Panc1 (cell line): ENCODE measurements at regions not wholly inside any gene's neighbourhood (a gene's known extent, or its start where the extent isn't known, plus 50 kb on each side); places are given as distances from the start of the nearest gene placed in this dataset.

Source experiments
- ATAC-seq: fragments of 200-7000 bp; cut with Tn5 transposase; 2 replicates; pipeline ENCODE4 v1.9.1; 2020; ENCODE audit warnings: mild to moderate bottlenecking, moderate library complexity
- BruUV-seq: library from RNA; stranded (reverse); fragments of 400-500 nt; replicated peaks from 2 replicates; lab custom pipeline; 2021; lab: Mats Ljungman, UMichigan
- CTCF ChIA-PET: fragments of 300-600 bp; sonication (Branson Sonifier 250); formaldehyde crosslinking; loops from one replicate; lab custom pipeline; 2022; ENCODE audit warnings: antibody characterized with exemption; lab: Charles Lee
- POLR2A ChIA-PET: fragments of 300-600 bp; sonication (Branson Sonifier 250); formaldehyde crosslinking; loops from one replicate; lab custom pipeline; 2022; ENCODE audit warnings: antibody characterized with exemption; lab: Charles Lee
- DNase-seq: peaks from one replicate; pipeline ENCODE4 v3.0.0-alpha.2; 2010; ENCODE audit warnings: low read depth, low spot score
- H3K27ac ChIP-seq: 2 replicates; pipeline ENCODE4 v1.5.1; 2011; ENCODE audit warnings: mild to moderate bottlenecking, low read length, inconsistent platforms
- H3K27me3 ChIP-seq: fragments of 200-500 bp; sonication (Bioruptor generic); 2 replicates; pipeline ENCODE4 v1.6.0; 2014; ENCODE audit warnings: low read length, inconsistent platforms; ENCODE audit not compliant: control insufficient read depth, insufficient read depth
- H3K36me3 ChIP-seq: fragments of 200-500 bp; sonication (Bioruptor generic); 2 replicates; pipeline ENCODE4 v1.5.1; 2014; ENCODE audit warnings: inconsistent platforms, mild to moderate bottlenecking, low read length, moderate library complexity; ENCODE audit not compliant: control insufficient read depth, insufficient read depth
- H3K4me1 ChIP-seq: 2 replicates; pipeline ENCODE4 v1.5.1; 2011; ENCODE audit warnings: inconsistent platforms, mild to moderate bottlenecking, low read length, moderate library complexity; ENCODE audit not compliant: control insufficient read depth, insufficient read depth
- H3K4me3 ChIP-seq, 2 experiments: 2 replicates each; pipeline ENCODE4 v1.5.1; 2011 to 2012; ENCODE audit warnings: low read depth in 2 of 2, low read length in 2 of 2, mild to moderate bottlenecking in 2 of 2, inconsistent platforms in 1 of 2, moderate library complexity in 1 of 2
- H3K9me3 ChIP-seq: fragments of 200-500 bp; sonication (Bioruptor generic); 2 replicates; pipeline ENCODE4 v1.5.1; 2014; ENCODE audit warnings: low read depth, mild to moderate bottlenecking, inconsistent platforms, low read length, moderate library complexity; ENCODE audit not compliant: control insufficient read depth, insufficient read depth
- CTCF ChIP-seq: fragments of 450-650 bp; IDR thresholded peaks from 2 replicates; pipeline ENCODE4 v1.5.1; 2017; ENCODE audit warnings: mild to moderate bottlenecking
- POLR2AphosphoS5 ChIP-seq: IDR thresholded peaks from 2 replicates; pipeline ENCODE4 v1.6.1; 2012; ENCODE audit warnings: mild to moderate bottlenecking, low read depth, low read length, moderate library complexity
- REST ChIP-seq, 2 experiments: IDR thresholded peaks; 2 replicates each; pipeline ENCODE4 v1.6.1; 2011 to 2012; ENCODE audit warnings: low read depth in 2 of 2, control low read depth in 1 of 2, low read length in 1 of 2, mild to moderate bottlenecking in 1 of 2, moderate library complexity in 1 of 2; ENCODE audit not compliant: insufficient read depth in 1 of 2
- SIN3A ChIP-seq: IDR thresholded peaks from 2 replicates; pipeline ENCODE4 v1.6.1; 2012; ENCODE audit warnings: low read depth, mild to moderate bottlenecking, low read length, moderate library complexity, borderline replicate concordance; ENCODE audit not compliant: insufficient read depth
- TCF7L2 ChIP-seq: IDR thresholded peaks from 2 replicates; pipeline ENCODE4 v1.6.1; 2011; ENCODE audit warnings: mild to moderate bottlenecking, low read depth, low read length, inconsistent platforms
- in situ Hi-C: cut with HindIII; loops from 2 replicates; pipeline ENCODE4 v1.10.0; 2016; ENCODE audit warnings: low sequenced_read_pairs, low pct_unique_long_range_greater_than_20kb
- intact Hi-C: fragments of 100-400 bp; cut with micrococcal nuclease; formaldehyde crosslinking; loops from one replicate; pipeline ENCODE4 v1.10.0; 2022; ENCODE audit not compliant: unreplicated experiment

- Histone ChIP-seq H3K4me1 (no peaks in the 10 kb centered on the region), H3K27ac (no peak overlapping the region), H3K4me3 (no peak overlapping the region), H3K27me3 (no peaks in the 10 kb centered on the region), H3K9me3 (no peaks in the 10 kb centered on the region), H3K36me3 (no peaks in the 10 kb centered on the region)
- DNase-seq (no peak), ATAC-seq (no peak)
- intact Hi-C loops (no loop called here), in situ Hi-C loops (no loop called here)
- ChIA-PET CTCF (no interaction called here), POLR2A (no interaction called here)
- no TSS peak for BruUV-seq
- TF ChIP-seq CTCF (no peak), POLR2AphosphoS5 (no peak), SIN3A (no peak), TCF7L2 (no peak), REST (IDR thresholded peaks at IDR 0.05; ENCODE audit: insufficient read depth in 1 of 2, low read depth in 2 of 2, low read length in 1 of 2) (no peak)
These were observed 529.9 kb upstream of the MMS22L start for GRCh38 chr6:97812940-97813339.

- no peak overlapping the region for H3K4me3 ChIP-seq
- DNase-seq, result no peak
- H3K36me3 ChIP-seq, result no peaks in the 10 kb centered on the region
- POLR2A ChIA-PET, result no interaction called here
- intact Hi-C loops, result no loop called here
- no peak for TF ChIP-seq CTCF
- TF ChIP-seq POLR2AphosphoS5, result no peak
- no peak for TF ChIP-seq TCF7L2
- no peak for TF ChIP-seq REST (IDR thresholded peaks at IDR 0.05; ENCODE audit: insufficient read depth in 1 of 2, low read depth in 2 of 2, low read length in 1 of 2)
- TF ChIP-seq SIN3A, result no peak
- ATAC-seq, result no peak
- H3K27me3 ChIP-seq, result no peaks in the 10 kb centered on the region
- no peaks in the 10 kb centered on the region for H3K4me1 ChIP-seq
- H3K9me3 ChIP-seq, result no peaks in the 10 kb centered on the region
- in situ Hi-C loops, result no loop called here
- BruUV-seq, result no TSS peak
- CTCF ChIA-PET, result no interaction called here
- no peak overlapping the region for H3K27ac ChIP-seq
These were observed 531.0 kb upstream of the MMS22L start for GRCh38 chr6:97813889-97814567.
